Right ventricle myocardium superior (tissue), 1 donor: ENCODE measurements at regions not wholly inside any gene's neighbourhood (a gene's known extent, or its start where the extent isn't known, plus 50 kb on each side); places are given as distances from the start of the nearest gene placed in this dataset.
"Not testable (repeated sequence)": the region's sequence is repeated elsewhere in the genome, so short reads cannot be mapped to it uniquely, and the experiment has no call there.

ENCODE experiments used
- ATAC-seq: fragments of 200-7000 bp; cut with Tn5 transposase; one replicate; pipeline ENCODE4 v1.9.1; 2020; ENCODE audit warnings: mild to moderate bottlenecking; ENCODE audit not compliant: poor library complexity
- DNase-seq: peaks from one replicate; pipeline ENCODE4 v3.0.0-alpha.2; 2020
- intact Hi-C: fragments of 100-400 bp; cut with DNase I; formaldehyde crosslinking; loops from one replicate; pipeline ENCODE4 v1.11.2; 2022
- donor health status: DM: no; HTN: yes; CAD: no; lungs with severe emphysema.

- no peak for DNase-seq
- intact Hi-C loops, result no loop called here
- no peak for ATAC-seq
Observed at GRCh38 chr7:81416659-81417058, 353.2 kb downstream of the HGF start.

GRCh38 chr7:81415181-81415580, 354.7 kb downstream of the HGF start:
- intact Hi-C loops, result no loop called here
- DNase-seq, result no peak
- no peak for ATAC-seq

- DNase-seq (no peak), ATAC-seq (no peak)
- intact Hi-C loops, result no loop called here
Observed at GRCh38 chr7:81414411-81414810, 355.4 kb downstream of the HGF start.

- DNase-seq, result no peak
- no peak for ATAC-seq
- intact Hi-C loops, result no loop called here
Observed at GRCh38 chr7:81410471-81411117, 359.3 kb downstream of the HGF start.

GRCh38 chr7:81408728-81409127, 361.1 kb downstream of the HGF start:
- ATAC-seq (no peak), DNase-seq (no peak)
- intact Hi-C loops, result no loop called here

- no peak for ATAC-seq
- intact Hi-C loops, result no loop called here
- DNase-seq, result no peak
Observed at GRCh38 chr7:81407094-81407493, 362.8 kb downstream of the HGF start.

- ATAC-seq, result no peak
- DNase-seq, result no peak
- intact Hi-C loops, result no loop called here
Observed at GRCh38 chr7:81404669-81405068, 365.2 kb downstream of the HGF start.

- ATAC-seq, result no peak
- intact Hi-C loops, result no loop called here
- DNase-seq, result no peak
Observed at GRCh38 chr7:81402227-81402626, 367.6 kb downstream of the HGF start.

- DNase-seq (no peak), ATAC-seq (no peak)
- intact Hi-C loops, result no loop called here
Observed at GRCh38 chr7:81399471-81399870, 370.4 kb downstream of the HGF start.

- intact Hi-C loops, result no loop called here
- DNase-seq, result no peak
- ATAC-seq, result no peak
Observed at GRCh38 chr7:81394029-81394428, 375.8 kb downstream of the HGF start.

- no peak for ATAC-seq
Observed at GRCh38 chr7:81393018-81393417, 376.8 kb downstream of the HGF start.

GRCh38 chr7:81385370-81385769, 384.5 kb downstream of the HGF start:
- no peak for ATAC-seq
- no peak for DNase-seq
- intact Hi-C loops, result no loop called here

More at GRCh38 chr7:81393018-81393417, 376.8 kb downstream of the HGF start:
- DNase-seq, result no peak
- intact Hi-C loops, result no loop called here

- ATAC-seq (no peak), DNase-seq (no peak)
- intact Hi-C loops, result no loop called here
Observed at GRCh38 chr7:81383846-81384245, 386.0 kb downstream of the HGF start.

- ATAC-seq, DNase-seq, intact Hi-C loops: not testable (repeated sequence)
Observed at GRCh38 chr7:81374641-81375040, 395.2 kb downstream of the HGF start.

- intact Hi-C loops, result no loop called here
- ATAC-seq, result no peak
Observed at GRCh38 chr7:81370822-81371221, 399.0 kb downstream of the HGF start.

GRCh38 chr7:81367326-81367931, 402.4 kb downstream of the HGF start:
- peak; percentile 52 for DNase-seq
- peak; percentile 81 for ATAC-seq
- intact Hi-C loops, result no loop called here

More at GRCh38 chr7:81370822-81371221, 399.0 kb downstream of the HGF start:
- no peak for DNase-seq

- DNase-seq, result no peak
- no peak for ATAC-seq
- intact Hi-C loops, result no loop called here
Observed at GRCh38 chr7:81366546-81366945, 403.3 kb downstream of the HGF start.

- intact Hi-C loops, result no loop called here
- DNase-seq, result no peak
- no peak for ATAC-seq
Observed at GRCh38 chr7:81361769-81362312, 408.0 kb downstream of the HGF start.

GRCh38 chr7:81355911-81356310, 413.9 kb downstream of the HGF start:
- ATAC-seq (no peak), DNase-seq (no peak)
- intact Hi-C loops, result no loop called here

- intact Hi-C loops, result no loop called here
- DNase-seq, result no peak
- no peak for ATAC-seq
Observed at GRCh38 chr7:81349044-81349443, 420.8 kb downstream of the HGF start.
